Nephron progenitor cell (in vitro differentiated cells): ENCODE measurements at regions not wholly inside any gene's neighbourhood (a gene's known extent, or its start where the extent isn't known, plus 50 kb on each side); places are given as distances from the start of the nearest gene placed in this dataset.

Experiments used
- DNase-seq: peaks from one replicate; pipeline ENCODE4 v3.0.0; 2021
- H3K27ac Mint-ChIP-seq: 2 replicates; pipeline ENCODE4 v1.8.0; 2021; ENCODE audit warnings: mild to moderate bottlenecking, moderate library complexity, mixed read lengths
- H3K27me3 Mint-ChIP-seq: 2 replicates; pipeline ENCODE4 v1.8.0; 2021; ENCODE audit warnings: mild to moderate bottlenecking, low read depth, mixed read lengths; ENCODE audit not compliant: poor library complexity
- H3K36me3 Mint-ChIP-seq: 2 replicates; pipeline ENCODE4 v1.8.0; 2021; ENCODE audit warnings: low read depth, mixed read lengths
- H3K4me1 Mint-ChIP-seq: 2 replicates; pipeline ENCODE4 v1.8.0; 2021; ENCODE audit warnings: mixed read lengths
- H3K4me3 Mint-ChIP-seq: 2 replicates; pipeline ENCODE4 v1.8.0; 2021; ENCODE audit warnings: mild to moderate bottlenecking, moderate library complexity, mixed read lengths
- H3K9me3 Mint-ChIP-seq: 2 replicates; pipeline ENCODE4 v1.8.0; 2021; ENCODE audit warnings: mild to moderate bottlenecking, moderate library complexity, mixed read lengths
- TF ChIP-seq, protein P1 (sequence below): fragments of 200-600 bp; sonication (generic); IDR thresholded peaks from 2 replicates; pipeline ENCODE4 v1.5.0; 2021; ENCODE audit warnings: antibody characterized with exemption

DNA sequence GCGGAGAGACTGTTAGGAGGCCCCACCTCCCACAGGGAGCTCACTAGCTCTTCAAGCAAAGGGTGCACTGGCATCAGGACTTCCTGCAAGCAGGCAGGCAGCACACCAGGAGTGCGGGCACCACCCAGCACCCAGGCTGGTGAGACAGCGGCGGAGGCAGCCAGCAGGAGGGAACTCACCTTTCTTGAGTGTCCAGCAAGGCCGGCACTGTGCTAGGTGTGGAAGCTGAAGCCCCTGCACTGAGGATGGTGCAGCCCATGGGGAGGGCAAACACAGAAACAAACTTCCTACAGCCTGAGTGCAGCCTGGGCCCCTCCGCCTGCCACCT, 100.7 kb upstream of the ID2 start:
- Mint-ChIP-seq H3K27ac (peak overlapping the region; percentile 10), H3K27me3 (peaks cover 21% of the 10 kb centered on the region), H3K36me3 (no peaks in the 10 kb centered on the region), H3K4me1 (peaks cover 94% of the 10 kb centered on the region), H3K9me3 (no peaks in the 10 kb centered on the region), H3K4me3 (no peak overlapping the region)
- DNase-seq = no peak
- TF ChIP-seq, protein P1, sequence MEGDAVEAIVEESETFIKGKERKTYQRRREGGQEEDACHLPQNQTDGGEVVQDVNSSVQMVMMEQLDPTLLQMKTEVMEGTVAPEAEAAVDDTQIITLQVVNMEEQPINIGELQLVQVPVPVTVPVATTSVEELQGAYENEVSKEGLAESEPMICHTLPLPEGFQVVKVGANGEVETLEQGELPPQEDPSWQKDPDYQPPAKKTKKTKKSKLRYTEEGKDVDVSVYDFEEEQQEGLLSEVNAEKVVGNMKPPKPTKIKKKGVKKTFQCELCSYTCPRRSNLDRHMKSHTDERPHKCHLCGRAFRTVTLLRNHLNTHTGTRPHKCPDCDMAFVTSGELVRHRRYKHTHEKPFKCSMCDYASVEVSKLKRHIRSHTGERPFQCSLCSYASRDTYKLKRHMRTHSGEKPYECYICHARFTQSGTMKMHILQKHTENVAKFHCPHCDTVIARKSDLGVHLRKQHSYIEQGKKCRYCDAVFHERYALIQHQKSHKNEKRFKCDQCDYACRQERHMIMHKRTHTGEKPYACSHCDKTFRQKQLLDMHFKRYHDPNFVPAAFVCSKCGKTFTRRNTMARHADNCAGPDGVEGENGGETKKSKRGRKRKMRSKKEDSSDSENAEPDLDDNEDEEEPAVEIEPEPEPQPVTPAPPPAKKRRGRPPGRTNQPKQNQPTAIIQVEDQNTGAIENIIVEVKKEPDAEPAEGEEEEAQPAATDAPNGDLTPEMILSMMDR = no peak

DNA sequence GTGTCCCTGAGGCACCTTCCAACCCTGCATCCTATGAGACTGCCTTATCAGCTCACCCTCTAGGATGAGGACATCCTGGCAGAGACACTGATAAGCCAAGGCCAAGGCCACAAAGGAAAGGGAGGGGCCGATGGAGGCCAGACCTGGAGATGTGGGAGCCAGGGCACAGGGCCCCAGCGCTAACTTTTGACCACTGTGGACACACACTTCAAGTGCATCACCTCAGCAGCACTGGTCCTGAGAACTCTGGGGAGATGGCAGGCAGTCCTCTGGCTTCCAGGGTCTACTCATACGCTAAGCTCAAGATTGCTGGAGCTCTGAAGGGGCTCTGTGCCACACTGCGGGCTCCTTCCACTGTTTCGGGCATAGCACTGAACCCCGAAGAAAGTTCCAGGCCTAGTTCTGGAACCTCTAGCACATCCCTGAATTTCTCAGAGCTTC, 100.2 kb upstream of the ID2 start:
- peaks cover 94% of the 10 kb centered on the region for H3K4me1 Mint-ChIP-seq
- no peak for DNase-seq
- no peak overlapping the region for H3K4me3 Mint-ChIP-seq
- no peaks in the 10 kb centered on the region for H3K9me3 Mint-ChIP-seq
- no peak overlapping the region for H3K27ac Mint-ChIP-seq
- TF ChIP-seq, protein P1 = no peak
- H3K36me3 Mint-ChIP-seq = no peaks in the 10 kb centered on the region
- H3K27me3 Mint-ChIP-seq = peaks cover 21% of the 10 kb centered on the region

DNA sequence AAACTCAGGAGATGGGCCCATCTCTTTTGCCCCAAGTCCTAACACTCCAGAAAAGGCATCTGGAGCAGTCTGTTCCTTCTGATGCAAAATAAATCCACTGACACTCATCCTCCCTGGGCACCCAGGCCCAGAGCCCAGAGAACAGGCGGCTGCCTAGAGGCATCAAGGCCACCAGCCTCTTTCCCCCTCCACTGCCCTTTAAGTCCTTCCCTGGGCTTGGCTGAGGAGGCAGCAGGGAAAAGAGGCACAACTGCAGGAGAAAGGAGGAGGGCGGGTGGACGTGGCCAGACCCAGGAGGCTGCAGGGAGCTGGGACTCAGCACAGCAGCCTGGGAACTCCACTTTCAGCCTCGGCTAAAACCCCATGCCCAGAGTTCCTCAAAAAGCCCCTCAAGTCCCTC, 99.7 kb upstream of the ID2 start:
- TF ChIP-seq, protein P1 = no peak
- no peaks in the 10 kb centered on the region for H3K9me3 Mint-ChIP-seq
- H3K36me3 Mint-ChIP-seq = no peaks in the 10 kb centered on the region
- H3K27ac Mint-ChIP-seq = no peak overlapping the region
- peaks cover 91% of the 10 kb centered on the region for H3K4me1 Mint-ChIP-seq
- H3K27me3 Mint-ChIP-seq = peaks cover 18% of the 10 kb centered on the region
- no peak for DNase-seq
- no peak overlapping the region for H3K4me3 Mint-ChIP-seq

DNA sequence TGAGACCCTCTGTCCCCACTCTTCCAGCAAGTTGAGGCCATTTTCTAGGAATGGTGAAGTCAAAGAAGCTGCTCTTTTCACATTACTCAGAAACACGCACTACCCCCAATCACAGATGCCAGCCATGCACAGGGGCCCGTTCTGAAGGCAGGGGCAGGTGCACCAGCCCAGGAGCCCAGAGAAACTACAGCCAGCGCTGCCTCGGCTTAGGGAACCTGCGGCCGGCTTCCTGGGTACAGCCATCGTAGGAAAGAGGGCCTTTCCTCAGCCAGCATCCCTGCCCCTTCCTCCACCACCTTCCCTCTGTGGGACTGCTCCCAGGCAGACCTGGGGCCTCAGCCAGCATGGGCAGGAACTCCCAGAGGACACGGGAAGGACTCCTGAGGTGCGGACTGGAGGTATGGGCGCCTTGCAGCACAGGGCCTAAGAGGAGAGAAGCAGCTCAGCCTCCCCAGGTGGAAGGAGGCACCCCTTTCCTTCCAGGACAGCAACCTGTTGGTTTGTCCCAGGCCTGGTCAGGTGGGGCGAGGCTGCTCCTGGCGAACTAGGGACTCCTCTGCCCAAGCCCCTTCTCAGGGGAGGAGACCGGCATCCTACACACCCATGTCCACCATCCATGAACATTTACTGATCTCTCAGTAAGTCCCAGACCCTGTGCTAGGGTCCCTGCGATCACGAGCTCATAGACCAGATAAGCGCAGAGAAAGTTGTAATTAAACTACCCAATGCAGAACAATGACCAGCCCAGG, 99.0 kb upstream of the ID2 start:
- Mint-ChIP-seq H3K4me1 (peaks cover 90% of the 10 kb centered on the region), H3K9me3 (no peaks in the 10 kb centered on the region), H3K27ac (no peak overlapping the region), H3K36me3 (no peaks in the 10 kb centered on the region), H3K27me3 (peaks cover 17% of the 10 kb centered on the region), H3K4me3 (no peak overlapping the region)
- TF ChIP-seq, protein P1 = no peak
- DNase-seq = no peak

DNA sequence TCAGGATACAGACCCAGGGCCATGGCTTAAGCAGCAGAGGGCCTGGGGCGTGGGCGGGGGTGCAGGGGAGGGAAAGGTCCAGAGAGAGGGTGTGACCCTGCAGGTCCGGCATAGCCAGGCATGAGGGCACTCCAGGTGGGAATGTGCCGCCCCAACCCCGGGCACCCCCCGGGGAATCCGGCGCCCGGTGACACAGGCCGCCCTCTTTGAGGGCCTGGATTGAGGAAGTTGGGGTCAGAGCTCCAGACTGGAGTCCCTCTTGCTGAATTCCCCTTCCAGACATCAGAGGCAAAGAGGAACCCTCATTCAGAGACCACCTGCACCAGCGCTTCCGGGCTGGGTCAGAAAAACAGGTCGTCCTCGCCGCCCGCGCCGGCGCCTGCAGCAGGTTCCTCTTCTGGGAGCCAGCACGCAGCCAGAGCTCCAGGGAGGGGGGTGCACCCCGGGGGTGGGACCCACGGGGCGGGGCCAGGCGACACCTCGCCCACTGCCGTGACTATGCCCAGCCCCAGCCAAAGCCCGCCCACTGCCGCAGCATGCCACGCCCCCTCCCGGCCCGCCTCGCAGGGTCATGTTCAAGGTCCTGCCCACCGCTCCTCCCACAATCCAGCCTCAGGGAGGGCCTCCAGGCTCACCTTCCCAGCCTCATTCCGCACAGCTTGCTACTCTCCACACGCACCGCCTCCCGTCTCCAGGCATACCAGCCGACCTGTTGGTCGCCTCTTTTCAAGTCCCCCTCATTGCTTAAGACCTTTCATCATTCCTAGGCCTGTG, 98.3 kb upstream of the ID2 start:
- Mint-ChIP-seq H3K27me3 (peaks cover 13% of the 10 kb centered on the region), H3K9me3 (no peaks in the 10 kb centered on the region), H3K4me3 (peak overlapping the region; percentile 75), H3K27ac (no peak overlapping the region), H3K36me3 (no peaks in the 10 kb centered on the region), H3K4me1 (peaks cover 91% of the 10 kb centered on the region)
- TF ChIP-seq, protein P1 = no peak
- peak; percentile 99 for DNase-seq
